ENCODE measurements at regions not wholly inside any gene's neighbourhood (a gene's known extent, or its start where the extent isn't known, plus 50 kb on each side); places are given as distances from the start of the nearest gene placed in this dataset.
"Not testable (repeated sequence)": the region's sequence is repeated elsewhere in the genome, so short reads cannot be mapped to it uniquely, and the experiment has no call there.

DNA sequence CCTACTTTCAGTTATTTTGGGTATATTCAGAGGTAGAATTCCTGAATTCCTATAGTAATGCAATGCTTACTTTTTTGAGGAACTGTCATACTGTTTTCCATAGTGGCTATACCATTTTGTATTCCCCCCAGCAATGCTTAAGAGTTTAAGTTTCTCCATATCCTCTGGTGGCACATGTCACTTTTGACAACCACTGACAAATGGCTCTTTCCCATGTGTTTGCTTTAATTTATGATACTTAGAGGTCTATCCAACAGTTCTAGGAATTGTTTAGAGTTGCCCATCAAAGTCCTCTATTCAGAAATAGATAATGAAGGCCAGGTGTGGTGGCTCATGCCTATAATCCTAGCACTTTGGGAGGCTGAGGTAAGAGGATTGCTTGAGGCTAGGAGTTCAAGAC, 128.9 kb upstream of the CFAP20DC start:
- DNase-seq, result no peak

DNA sequence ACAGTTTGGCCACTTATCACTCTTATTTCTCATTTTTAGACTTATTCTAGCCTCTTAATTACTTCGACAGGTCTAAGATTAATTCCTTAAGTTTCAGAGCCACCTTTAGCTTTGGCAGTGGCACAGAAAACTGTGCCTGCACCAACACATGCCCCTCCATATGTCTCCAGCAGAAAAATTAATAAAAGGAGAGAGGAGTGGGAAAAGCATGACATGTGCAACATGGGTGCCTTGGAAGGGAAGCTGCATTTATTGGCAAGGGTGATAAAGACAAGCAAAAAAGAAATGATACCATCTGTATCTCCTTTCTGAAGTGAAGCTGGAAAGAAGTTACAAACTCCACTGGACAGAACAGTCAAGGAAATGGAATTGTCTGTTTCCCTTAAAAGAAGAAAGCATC, 121.7 kb upstream of the CFAP20DC start:
- DNase-seq, result no peak

DNA sequence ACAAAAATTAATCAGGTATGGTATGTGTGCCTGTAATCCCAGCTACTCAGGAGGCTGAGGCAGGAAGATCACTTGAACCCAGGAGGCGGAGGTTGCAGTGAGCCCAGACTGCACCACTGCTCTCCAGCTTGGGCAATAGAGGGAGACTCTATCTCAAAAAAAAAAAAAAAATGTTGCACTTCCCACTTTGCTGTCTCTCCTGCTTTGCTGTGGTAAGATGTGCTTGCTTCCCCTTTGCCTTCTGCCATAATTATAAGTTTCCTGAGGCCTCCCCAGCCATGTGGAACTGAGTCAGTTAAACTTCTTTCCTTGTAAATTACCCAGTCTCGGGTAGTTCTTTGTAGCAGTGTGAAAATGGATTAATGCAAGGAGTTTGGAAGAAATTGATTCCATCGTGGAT, 120.3 kb upstream of the CFAP20DC start:
- DNase-seq, result not testable (repeated sequence)

DNA sequence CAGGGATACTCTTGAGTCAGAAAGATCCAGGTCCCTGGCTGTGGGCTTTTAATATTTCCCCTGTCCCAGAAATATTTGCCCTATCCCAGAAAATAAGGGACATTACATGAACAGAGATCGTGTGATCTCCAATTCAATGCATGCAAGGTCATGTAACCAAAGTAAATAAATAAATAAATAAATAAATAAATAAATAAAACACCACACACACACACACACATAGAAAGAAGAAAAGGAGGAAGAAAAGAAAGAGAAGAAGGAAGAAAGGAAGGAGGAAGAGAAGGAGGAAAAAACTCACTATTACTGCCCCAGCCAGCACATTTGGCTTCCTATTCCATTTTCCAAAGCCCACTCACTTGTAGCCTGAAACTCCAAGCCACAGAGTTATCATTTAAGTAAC, 117.9 kb upstream of the CFAP20DC start:
- DNase-seq, result no peak

DNA sequence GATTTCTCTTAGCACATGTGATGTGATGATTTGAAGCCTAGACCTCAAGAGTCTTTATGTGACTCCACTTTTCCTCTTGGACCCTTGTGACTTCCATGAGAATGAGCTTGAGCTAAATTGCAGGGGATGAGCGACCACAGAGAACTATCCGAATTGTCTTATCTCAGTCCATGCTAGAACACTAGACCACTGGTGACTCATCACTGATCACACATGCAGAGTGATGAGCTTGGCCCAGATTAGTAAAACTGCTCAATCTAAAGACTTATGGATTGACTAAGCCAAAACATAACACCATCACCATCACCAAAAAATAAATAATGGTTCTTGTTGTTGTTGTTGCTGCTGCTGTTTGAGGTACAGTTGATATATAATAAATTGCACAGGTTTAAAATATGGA, 114.1 kb upstream of the CFAP20DC start:
- DNase-seq, result no peak

DNA sequence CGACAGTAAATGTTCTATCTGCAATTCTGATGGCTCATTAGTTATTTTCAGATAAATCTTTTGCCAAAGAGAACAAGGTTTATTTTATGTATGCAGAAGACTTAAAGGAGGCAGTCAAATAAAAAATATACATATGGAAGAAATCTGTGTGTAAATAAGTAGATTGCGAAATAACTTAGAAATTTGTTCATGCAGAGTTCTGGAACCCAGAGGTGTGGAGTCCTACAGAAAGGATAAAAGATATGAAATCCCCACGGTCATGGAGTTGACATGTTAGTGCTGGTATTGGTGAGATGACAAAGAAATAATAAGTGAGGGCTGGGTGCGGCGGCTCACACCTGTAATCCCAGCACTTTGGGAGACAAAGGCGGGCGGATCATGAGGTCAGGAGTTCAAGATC, 111.2 kb upstream of the CFAP20DC start:
- DNase-seq, result no peak

DNA sequence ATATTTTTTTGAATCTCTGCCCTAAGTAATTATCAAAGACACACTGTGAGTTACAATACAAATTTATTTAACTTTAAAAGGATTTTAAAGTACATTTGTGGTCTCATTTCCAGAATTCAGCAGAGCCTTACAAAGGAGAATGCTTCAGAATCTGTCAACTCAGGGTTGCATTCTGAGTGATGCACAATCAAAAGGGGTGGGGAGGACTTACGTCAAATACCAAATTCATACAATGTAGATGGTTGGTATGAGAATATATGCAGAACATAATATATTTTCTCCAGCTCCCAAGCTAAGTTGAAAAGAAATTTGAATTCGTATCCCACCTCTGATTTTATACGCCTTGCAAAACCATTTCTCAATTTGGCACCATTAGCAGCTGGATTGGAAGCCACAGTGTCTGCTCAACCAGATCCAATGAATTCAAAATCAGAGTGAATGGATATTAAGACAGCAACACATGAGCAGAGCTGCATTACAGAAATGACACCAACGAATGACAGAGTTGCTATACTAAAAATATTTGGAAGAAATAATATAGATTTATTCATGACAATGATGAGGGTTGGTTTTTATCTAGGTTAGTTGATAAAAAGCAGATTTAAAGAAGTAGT, 110.4 kb upstream of the CFAP20DC start:
- no peak for DNase-seq

DNA sequence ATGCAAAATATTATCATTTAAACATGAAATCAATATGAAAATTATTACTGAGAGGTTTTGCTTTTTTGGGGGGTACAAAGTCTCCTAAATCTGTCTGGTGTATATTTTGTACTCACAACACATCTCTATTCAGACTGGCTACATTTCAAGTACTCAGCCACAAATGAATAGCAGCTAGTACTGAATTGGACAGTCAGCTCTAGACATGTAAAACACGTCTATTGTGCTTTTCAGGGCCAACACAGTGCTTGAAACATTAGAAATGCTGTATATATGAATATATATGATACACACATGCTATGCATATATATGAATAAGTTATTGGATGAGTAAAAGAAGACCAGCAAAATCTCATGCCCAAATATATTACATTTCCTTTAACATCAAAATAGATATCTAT, 103.8 kb upstream of the CFAP20DC start:
- DNase-seq, result no peak

DNA sequence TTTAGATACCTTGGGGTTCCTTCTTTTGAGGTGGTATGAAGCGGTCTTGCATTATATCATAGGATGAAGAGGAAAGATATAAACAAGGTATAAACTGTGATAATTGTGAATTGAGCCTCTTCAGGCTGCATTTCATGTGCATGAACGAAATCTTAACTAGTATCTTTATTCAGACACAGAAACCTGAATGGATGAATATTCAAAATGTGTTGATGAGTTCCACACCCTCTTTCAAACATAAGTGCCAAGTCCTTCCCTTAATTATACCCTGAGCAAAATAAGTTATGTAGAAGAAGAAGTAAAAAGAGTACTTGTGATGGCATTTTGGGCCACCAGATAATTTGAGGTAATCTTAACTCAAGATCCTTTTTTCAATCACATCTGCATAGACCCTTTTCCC, 103.1 kb upstream of the CFAP20DC start:
- DNase-seq, result no peak

DNA sequence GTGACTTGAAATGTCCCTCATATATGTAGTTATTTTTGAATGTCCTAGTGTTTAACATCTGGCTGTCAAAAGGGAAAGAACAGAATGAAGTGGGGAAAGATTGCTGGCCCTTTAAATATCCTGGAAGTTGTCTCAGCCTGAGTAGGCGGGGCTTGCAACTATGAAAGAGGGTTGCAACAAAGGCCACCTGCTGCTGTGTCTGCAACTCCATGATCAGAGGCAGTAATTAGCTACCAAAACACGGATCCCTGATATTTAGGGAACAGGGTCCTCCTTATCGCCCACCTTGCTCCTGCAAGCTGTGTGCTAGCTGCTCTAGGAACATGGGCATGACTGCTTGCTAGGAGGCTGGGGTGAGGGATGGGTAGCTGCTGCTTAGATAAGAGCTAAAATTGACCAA, 100.2 kb upstream of the CFAP20DC start:
- no peak for DNase-seq

DNA sequence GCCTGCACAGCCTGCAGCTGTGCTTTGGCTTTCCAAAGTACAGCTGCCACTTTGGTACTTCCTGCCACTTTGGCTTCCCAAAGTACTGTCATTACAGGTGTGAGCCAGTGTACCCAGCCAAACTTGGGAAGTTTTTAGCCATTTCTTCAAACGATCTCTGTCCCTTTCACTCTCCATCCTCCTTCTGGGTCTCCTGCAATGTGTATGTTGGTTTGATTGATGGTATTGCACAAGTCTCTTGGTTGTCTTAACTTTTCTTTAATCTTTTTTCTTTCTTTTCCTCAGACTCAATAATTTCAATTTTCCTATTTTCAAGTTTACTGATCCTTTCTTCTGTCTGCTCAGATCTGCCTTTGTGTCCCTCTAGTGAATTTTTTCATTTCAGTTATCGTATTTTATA, 99.3 kb upstream of the CFAP20DC start:
- DNase-seq, result no peak

DNA sequence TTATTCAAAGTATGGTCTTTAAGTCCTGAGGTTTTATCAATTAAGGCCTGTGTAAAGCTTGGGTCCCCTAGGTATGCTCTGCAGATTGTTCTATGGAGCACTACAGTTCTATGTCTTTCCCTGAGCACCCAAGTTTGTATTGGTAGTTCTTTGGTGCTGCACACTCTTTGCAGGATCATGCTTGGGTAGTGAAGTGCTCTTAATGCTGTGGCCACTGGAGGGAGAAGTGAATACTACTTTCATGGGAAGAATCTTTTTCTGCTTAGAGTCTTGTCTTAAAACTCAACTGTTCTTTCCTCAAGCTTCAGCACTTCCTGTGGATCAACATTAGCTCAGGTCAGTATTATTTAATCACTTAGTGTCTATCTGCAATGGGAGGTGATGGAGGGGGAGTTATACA, 93.6 kb upstream of the CFAP20DC start:
- no peak for DNase-seq

DNA sequence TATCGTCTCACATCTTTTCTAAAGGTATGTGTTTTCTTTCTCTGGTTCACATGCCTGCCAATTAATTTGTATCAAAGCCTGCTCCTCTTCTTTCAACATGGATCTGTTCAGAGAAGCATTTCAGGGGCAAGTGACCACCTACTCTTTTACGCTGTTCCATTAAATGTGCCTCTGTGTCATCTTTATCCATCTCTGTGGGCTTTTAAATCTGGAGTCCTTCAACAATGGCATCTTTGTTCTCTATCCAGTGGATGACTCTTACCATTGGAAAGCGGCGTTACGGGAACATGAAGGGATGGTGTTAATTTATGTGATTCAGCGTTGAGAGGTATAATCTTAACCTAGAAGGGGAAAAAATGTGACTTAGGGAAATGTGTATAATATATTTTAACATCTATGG, 92.7 kb upstream of the CFAP20DC start:
- DNase-seq, result no peak

DNA sequence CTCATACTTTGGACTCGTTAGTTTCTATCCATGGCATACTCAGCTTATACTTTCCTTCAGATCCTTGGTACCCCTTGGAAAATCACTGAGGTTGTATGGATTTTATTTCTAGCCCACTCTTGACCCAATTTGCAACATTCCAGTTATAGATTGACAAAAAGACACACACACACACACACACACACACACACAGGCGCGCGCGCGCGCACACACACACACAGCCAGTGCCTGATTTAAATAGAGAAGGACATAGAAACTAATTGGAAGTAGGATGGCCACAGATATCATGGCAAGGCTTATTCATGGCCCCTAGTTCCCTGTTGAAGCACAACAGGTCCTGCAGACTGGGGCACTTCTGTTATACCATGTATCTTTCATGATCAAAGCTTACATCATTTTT, 89.1 kb upstream of the CFAP20DC start:
- DNase-seq, result no peak

DNA sequence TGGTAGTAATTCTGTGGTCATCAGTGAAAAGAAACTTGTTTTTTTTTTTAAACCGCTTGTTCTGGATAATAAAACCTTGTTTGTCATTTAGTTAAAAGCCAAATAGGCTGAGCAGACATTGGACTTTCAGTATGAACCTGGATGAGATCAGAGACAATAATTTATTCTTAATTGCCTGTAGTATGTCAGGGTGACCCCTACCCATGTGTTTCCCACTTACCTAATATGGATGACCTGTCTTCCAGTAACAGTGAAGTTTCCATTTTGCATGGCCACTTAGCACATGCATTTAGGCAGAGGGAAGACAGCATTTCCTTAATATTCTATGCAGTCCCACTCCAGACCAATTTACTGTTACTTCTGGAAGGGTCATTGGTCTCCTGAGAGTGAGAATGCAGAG, 87.6 kb upstream of the CFAP20DC start:
- DNase-seq, result no peak

DNA sequence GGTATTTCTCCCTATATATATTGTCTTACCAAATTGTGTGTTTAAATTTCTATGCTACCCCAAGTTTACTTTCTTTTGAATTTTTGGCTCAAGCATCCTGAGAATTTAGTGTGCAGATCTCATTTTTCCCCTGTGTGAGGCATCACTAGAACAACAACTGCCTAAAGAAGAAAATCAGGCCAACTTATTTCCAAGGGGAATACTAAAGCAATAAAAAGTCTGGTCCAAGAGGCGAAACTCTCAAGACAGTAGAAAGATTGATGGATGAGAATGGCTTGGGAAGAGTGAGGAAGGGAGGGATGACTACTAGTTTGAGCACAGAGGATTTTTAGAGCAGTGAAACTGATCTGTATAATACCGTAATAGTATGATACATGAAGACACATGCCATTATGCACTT, 86.3 kb upstream of the CFAP20DC start:
- no peak for DNase-seq

DNA sequence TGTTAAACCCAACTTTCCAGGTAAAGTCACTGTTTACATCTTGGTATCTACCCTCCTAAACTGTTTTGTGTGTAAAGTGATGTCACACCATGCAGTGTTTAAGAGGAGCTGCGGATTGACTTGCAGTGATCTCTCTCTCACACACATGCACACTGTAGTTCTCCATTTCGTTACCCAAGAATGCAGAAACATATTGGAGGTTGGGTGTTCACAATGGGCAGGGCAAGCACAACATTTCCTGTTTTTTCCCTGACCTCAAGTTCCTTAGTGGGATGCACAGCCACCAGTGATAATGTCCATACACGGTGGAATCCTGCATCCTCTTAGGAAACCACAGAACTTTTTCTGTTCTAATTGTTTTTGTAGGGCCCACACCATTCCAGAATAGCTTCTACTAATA, 85.3 kb upstream of the CFAP20DC start:
- no peak for DNase-seq

DNA sequence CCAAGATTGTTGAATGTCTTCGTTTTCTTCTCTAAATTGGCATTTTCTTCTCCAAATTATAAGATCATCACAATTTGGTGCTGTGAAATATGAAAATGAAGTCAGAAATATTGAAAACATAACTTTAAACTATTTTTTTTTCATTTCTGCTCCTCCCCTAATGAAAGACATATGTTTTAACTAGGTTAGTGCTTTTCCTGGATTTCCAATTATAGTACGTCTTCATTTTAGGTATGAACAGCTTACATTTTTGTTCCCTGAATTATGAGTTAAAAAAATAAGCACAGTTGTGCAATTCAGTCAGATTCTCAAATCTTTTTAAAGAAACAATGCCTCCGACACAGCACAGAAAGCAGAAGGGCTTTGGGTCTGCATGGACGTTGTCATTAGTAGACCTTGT, 83.5 kb upstream of the CFAP20DC start:
- no peak for DNase-seq

DNA sequence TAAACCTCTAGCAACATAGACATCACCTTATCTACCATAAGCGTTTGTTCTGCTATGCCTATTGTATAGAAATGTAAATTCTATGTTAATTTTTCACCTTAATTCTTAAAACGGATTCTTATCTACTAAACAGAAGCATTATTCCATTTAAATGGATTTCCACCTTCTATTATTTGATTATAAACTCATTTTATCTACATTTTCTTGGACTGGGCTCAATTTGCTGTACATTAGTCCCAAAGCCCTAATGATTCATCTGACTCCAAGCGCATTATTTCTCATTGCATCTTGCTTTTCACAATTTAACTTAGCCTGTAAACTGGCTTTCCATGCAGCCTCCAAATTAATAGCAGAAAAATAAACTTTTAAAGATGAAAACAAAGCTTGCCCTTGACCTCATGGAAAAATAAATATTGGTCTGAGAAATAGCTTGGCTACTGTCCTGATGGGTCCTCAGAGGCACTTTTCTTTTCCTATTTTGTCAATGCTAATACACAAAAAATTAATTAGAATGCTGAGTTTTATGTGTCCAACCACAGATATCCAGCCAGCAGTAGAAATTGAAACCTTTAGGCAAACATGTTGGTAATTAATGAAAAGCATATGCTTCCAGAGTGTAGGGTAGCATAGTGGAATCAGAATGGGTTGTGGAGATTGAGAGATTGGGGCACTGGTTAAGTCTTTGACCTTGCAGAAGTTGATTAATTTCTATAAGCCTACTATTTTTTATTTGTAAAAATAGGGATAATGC, 81.4 kb upstream of the CFAP20DC start:
- no peak for DNase-seq

DNA sequence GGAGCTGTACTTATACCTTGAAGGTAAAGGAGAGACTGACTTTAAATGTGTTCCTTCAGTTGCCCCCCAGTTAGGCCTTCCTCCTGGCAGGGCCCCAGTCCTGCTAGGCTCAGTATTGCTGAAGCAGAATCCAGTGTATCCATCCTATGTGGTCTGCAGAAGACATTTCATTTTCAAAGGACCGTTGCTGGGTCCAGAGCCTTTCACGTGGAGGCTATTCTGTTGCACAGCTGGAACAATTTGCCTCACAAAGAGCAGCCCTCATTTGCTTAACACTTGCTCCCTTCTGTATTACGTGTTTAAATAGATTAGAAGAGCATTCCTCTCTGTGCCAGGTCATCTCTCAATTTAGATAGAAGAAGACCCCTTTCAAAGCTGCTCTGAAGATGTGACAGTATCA, 78.9 kb upstream of the CFAP20DC start:
- DNase-seq, result no peak

DNA sequence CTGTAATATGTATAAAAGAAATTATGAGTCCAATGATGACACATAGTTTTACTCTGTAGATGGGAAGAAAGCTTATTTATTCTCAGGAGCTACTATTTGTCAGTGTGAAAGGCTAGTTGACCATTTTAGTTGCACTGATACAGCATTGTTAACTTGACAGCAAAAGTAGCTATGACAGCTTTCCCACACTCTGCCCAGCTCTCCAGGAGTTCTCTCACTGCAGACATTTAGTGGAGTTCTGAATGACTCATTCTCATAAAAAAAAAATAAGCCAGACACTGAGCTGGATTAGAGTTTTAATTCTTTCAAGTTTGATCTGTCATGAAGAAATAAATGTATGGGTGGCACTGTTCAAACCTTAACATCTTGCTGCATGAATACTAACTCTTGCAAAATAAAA, 77.2 kb upstream of the CFAP20DC start:
- DNase-seq, result no peak

DNA sequence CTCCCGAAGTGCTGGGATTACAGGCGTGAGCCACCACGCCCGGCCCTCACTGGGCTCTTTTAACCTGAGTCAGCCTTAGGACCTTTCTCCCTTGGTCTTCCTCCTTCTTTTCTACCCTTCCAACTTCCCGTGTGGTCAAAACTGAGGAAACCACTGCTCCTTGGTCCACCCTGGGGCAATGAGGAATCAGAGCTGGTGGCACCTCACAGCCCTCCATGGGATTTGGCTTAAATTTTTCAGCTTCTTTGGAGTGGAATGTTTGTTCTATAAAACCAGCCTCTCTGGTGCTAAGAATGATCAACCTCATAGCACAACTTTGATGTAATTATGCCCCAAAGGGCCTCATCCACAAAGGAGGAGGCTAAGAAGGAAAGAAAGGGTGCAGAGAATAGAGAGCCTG, 76.6 kb upstream of the CFAP20DC start:
- DNase-seq, result no peak

DNA sequence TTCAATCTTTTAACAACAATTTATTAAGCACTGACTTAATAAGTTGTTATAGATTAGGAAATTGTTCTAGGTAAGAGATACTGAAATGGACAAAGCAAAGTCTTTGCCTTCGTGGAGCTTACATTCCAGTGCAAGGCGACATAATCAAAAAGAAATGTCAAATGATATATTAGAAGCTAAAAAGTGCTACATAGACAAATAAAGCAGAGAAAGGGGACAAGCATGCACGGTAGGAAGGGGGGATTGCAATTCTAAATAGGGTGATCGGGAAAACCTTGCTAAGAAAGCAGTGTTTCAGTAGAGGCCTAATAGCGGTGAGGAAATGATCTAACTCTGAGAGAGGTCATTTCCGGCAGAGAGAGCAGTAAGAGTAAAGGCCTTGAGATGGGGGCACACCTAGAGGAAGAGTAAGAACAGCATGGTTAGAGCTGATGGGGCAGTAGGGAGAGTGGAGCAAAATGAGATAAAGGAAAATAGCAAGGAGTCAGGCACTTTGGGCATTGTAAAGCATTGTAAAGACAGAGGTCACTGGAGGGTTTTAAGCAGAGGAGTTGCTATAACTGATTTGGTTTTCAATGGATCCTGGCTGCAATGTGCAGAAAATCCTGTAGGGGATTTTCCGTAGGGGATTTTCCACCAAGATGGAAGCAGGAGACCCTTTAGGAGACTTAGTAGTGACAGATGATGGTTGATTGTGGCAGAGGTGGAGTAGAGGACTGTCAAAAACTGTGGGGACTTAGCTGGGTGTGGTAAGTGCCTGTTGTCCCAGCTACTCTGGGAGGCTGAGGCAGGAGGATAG, 71.7 kb upstream of the CFAP20DC start:
- DNase-seq, result no peak

DNA sequence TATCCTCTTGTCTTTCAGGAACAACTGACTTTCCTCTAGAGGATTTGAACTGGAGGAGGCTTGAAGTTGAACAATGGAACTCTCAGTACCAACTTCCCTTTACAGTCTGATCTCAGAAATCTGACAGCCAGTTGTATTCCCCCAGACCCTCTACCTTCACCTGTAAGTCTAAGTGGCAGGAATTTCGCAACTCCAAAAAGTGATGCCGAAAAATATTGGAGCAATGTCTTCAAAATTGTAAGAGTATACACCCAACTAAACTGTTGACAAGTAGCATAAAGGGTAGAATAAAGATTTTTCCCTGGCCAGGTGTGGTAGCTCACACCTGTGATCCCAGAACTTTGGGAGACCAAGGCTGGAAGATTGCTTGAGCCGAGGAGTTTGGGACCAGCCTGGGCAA, 69.1 kb upstream of the CFAP20DC start:
- no peak for DNase-seq

Measured in CD4-positive, alpha-beta T cell treated with Interleukin-17A for 4 hours (primary cell).